ENCODE measurements at regions not wholly inside any gene's neighbourhood (a gene's known extent, or its start where the extent isn't known, plus 50 kb on each side); places are given as distances from the start of the nearest gene placed in this dataset.

DNA sequence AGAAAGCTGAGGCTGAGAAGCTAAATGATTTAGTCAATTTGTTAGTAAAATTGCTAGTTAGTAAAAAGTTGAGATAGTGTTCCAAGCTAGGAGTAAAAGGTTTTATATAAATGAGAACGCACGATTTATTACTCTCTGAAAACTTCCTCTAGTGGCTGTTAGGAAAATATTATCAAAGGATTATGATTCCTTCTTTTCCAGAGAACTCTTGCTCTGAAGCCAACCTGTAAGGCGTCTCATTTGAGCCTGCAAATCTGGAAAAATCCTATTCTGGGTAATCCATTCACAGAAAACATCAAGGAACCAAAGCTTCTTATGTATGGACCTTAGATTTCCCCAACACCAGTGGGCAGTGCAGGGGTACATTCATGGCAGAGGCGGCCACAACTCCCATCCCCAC, 252.7 kb downstream of the SOD2 start:
- H2AFZ ChIP-seq (ENCODE audit: insufficient read depth, low read depth, low read length, poor library complexity, severe bottlenecking) = no peak overlapping the region
- peaks cover 2 to 5% (median 3%) of the 10 kb centered on the region in 3 donors for H3K27me3 Mint-ChIP-seq (ENCODE audit: low read depth in 3 of 3)
- H3K9me3 Mint-ChIP-seq = peaks cover 1 to 7% (median 2%) of the 10 kb centered on the region in 7 donors
- H3K79me2 ChIP-seq (ENCODE audit: insufficient read depth, low read length) = no peaks in the 10 kb centered on the region
- H3K36me3 ChIP-seq (replicated peaks in 1 of 2; ENCODE audit: control insufficient read depth in 1 of 2, insufficient read depth in 2 of 2, low read length in 2 of 2) = no peaks in the 10 kb centered on the region
- H3K9me3 ChIP-seq (replicated peaks in 1 of 2; ENCODE audit: control insufficient read depth in 1 of 2, insufficient read depth in 1 of 2, low read length in 2 of 2) = peaks cover 0 to 12% of the 10 kb centered on the region in 2 donors
- no peaks in the 10 kb centered on the region for H3K4me1 ChIP-seq (ENCODE audit: control insufficient read depth in 1 of 2, insufficient read depth in 2 of 2, low read length in 2 of 2)
- H3K4me3 Mint-ChIP-seq = no peak overlapping the region
- no peak overlapping the region for H3K4me3 ChIP-seq (replicated peaks in 1 of 3; ENCODE audit: low read depth in 2 of 3, low read length in 3 of 3)
- 100% methylated on average over 1 of the region's 4 CpGs for WGBS (ENCODE audit: insufficient coverage)
- TF ChIP-seq, protein P1, sequence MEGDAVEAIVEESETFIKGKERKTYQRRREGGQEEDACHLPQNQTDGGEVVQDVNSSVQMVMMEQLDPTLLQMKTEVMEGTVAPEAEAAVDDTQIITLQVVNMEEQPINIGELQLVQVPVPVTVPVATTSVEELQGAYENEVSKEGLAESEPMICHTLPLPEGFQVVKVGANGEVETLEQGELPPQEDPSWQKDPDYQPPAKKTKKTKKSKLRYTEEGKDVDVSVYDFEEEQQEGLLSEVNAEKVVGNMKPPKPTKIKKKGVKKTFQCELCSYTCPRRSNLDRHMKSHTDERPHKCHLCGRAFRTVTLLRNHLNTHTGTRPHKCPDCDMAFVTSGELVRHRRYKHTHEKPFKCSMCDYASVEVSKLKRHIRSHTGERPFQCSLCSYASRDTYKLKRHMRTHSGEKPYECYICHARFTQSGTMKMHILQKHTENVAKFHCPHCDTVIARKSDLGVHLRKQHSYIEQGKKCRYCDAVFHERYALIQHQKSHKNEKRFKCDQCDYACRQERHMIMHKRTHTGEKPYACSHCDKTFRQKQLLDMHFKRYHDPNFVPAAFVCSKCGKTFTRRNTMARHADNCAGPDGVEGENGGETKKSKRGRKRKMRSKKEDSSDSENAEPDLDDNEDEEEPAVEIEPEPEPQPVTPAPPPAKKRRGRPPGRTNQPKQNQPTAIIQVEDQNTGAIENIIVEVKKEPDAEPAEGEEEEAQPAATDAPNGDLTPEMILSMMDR (IDR thresholded peaks at IDR 0.05) = no peak
- intact Hi-C loops (cut with micrococcal nuclease) = no loop called here
- no peaks in the 10 kb centered on the region for H3K4me1 Mint-ChIP-seq
- no peak overlapping the region for H3K4me2 ChIP-seq (replicated peaks; ENCODE audit: extremely low read depth, low read length, poor library complexity, severe bottlenecking)
- no peaks in the 10 kb centered on the region for H3K36me3 Mint-ChIP-seq
- H3K27me3 ChIP-seq (ENCODE audit: control insufficient read depth in 2 of 2, insufficient read depth in 2 of 2, low read length in 2 of 2) = peaks cover 0 to 2% of the 10 kb centered on the region in 2 donors
- no peak overlapping the region for H3K27ac ChIP-seq (ENCODE audit: low read depth in 1 of 2, low read length in 2 of 2)
- no peaks in the 10 kb centered on the region for H4K20me1 ChIP-seq (ENCODE audit: insufficient read depth, low read length)
- H3K27ac Mint-ChIP-seq = no peak overlapping the region
- no peak for DNase-seq
- no peak overlapping the region for H3K9ac ChIP-seq (ENCODE audit: insufficient read depth, low read length, poor library complexity, severe bottlenecking)

DNA sequence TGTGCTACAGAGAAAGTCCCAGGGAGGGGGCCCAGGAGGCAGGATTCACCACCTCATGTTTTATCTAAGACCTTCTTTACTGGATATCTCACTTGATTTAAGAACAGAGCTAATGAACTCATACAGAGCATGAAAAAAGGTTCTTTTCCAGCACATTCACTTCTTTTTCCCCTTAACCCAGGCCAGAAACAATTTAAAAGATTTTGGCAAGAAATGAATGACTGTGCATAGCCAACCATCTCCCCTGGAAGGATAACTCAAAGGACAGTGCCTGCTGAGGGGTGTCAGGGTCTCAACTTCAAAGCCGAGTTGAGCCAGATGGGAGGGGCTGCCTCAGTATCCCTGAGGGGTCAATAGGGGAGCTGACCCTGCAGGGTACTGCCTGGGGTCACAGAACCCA, 253.4 kb downstream of the SOD2 start:
- H3K79me2 ChIP-seq (ENCODE audit: insufficient read depth, low read length) = no peaks in the 10 kb centered on the region
- TF ChIP-seq, protein P1 (IDR thresholded peaks at IDR 0.05) = no peak
- no peak overlapping the region for H3K4me2 ChIP-seq (replicated peaks; ENCODE audit: extremely low read depth, low read length, poor library complexity, severe bottlenecking)
- Mint-ChIP-seq H3K9me3 (peaks cover 1 to 12% (median 5%) of the 10 kb centered on the region in 7 donors), H3K36me3 (no peaks in the 10 kb centered on the region), H3K27ac (no peak overlapping the region), H3K4me1 (no peaks in the 10 kb centered on the region), H3K27me3 (ENCODE audit: low read depth in 3 of 3) (peaks cover 2 to 5% (median 3%) of the 10 kb centered on the region in 3 donors), H3K4me3 (no peak overlapping the region)
- H3K4me1 ChIP-seq (ENCODE audit: control insufficient read depth in 1 of 2, insufficient read depth in 2 of 2, low read length in 2 of 2) = no peaks in the 10 kb centered on the region
- peaks cover 0 to 2% of the 10 kb centered on the region in 2 donors for H3K27me3 ChIP-seq (ENCODE audit: control insufficient read depth in 2 of 2, insufficient read depth in 2 of 2, low read length in 2 of 2)
- peaks cover 4 to 19% of the 10 kb centered on the region in 2 donors for H3K9me3 ChIP-seq (replicated peaks in 1 of 2; ENCODE audit: control insufficient read depth in 1 of 2, insufficient read depth in 1 of 2, low read length in 2 of 2)
- no peak overlapping the region for H3K4me3 ChIP-seq (replicated peaks in 1 of 3; ENCODE audit: low read depth in 2 of 3, low read length in 3 of 3)
- no peak for DNase-seq
- intact Hi-C loops (cut with micrococcal nuclease) = no loop called here
- no peaks in the 10 kb centered on the region for H3K36me3 ChIP-seq (replicated peaks in 1 of 2; ENCODE audit: control insufficient read depth in 1 of 2, insufficient read depth in 2 of 2, low read length in 2 of 2)
- H3K9ac ChIP-seq (ENCODE audit: insufficient read depth, low read length, poor library complexity, severe bottlenecking) = no peak overlapping the region
- H3K27ac ChIP-seq (ENCODE audit: low read depth in 1 of 2, low read length in 2 of 2) = no peak overlapping the region
- H2AFZ ChIP-seq (ENCODE audit: insufficient read depth, low read depth, low read length, poor library complexity, severe bottlenecking) = no peak overlapping the region
- no peaks in the 10 kb centered on the region for H4K20me1 ChIP-seq (ENCODE audit: insufficient read depth, low read length)
- WGBS (ENCODE audit: insufficient coverage) = 100% methylated on average over 1 of the region's 1 CpG

Measured in CD14-positive monocyte (primary cell).